SK-N-SH (cell line): ENCODE measurements at regions not wholly inside any gene's neighbourhood (a gene's known extent, or its start where the extent isn't known, plus 50 kb on each side); places are given as distances from the start of the nearest gene placed in this dataset.

ENCODE experiments used
- CHD2 ChIP-seq: fragments of 150-350 bp; IDR thresholded peaks from 2 replicates; pipeline ENCODE4 v1.6.1; 2018; ENCODE audit warnings: low read length; ENCODE audit not compliant: partially characterized antibody
- CTCF ChIP-seq: fragments of 200-600 bp; sonication (generic); IDR thresholded peaks from 2 replicates; pipeline ENCODE4 v1.6.1; 2017; ENCODE audit warnings: antibody characterized with exemption, mild to moderate bottlenecking, moderate library complexity
- EP300 ChIP-seq, 2 experiments: IDR thresholded peaks; 2 replicates each; pipeline versions ENCODE4 v1.4.0 to v1.6.1; 2012; ENCODE audit warnings: borderline replicate concordance in 1 of 2, low read depth in 1 of 2, low read length in 1 of 2
- EZH2phosphoT487 ChIP-seq: fragments of 200-600 bp; sonication (generic); IDR thresholded peaks from 2 replicates; pipeline ENCODE4 v1.6.1; 2017; ENCODE audit warnings: low read depth, mixed run types, mild to moderate bottlenecking, antibody characterized with exemption, moderate library complexity, borderline replicate concordance
- FOXM1 ChIP-seq: IDR thresholded peaks from 2 replicates; pipeline ENCODE4 v1.4.0; 2012; ENCODE audit warnings: low read depth, mild to moderate bottlenecking
- MEF2A ChIP-seq: IDR thresholded peaks from 2 replicates; pipeline ENCODE4 v1.4.0; 2012; ENCODE audit warnings: low read depth, borderline replicate concordance
- MXI1 ChIP-seq: IDR thresholded peaks from 2 replicates; pipeline ENCODE4 v1.6.1; 2012; ENCODE audit warnings: mild to moderate bottlenecking, low read depth, low read length, improper control_type of control experiment
- NFIC ChIP-seq: IDR thresholded peaks from 2 replicates; pipeline ENCODE4 v1.4.0; 2012; ENCODE audit warnings: borderline replicate concordance
- NRF1 ChIP-seq: IDR thresholded peaks from 2 replicates; pipeline ENCODE4 v1.6.1; 2012; ENCODE audit warnings: low read depth, mild to moderate bottlenecking, low read length
- POLR2AphosphoS5 ChIP-seq: IDR thresholded peaks from 2 replicates; pipeline ENCODE4 v1.6.1; 2012; ENCODE audit warnings: low read depth, low read length
- REST ChIP-seq: IDR thresholded peaks from 2 replicates; pipeline ENCODE4 v1.6.1; 2012; ENCODE audit warnings: mild to moderate bottlenecking, low read depth, low read length, moderate library complexity
- USF2 ChIP-seq: fragments of 150-350 bp; IDR thresholded peaks from 2 replicates; pipeline ENCODE4 v1.6.1; 2017; ENCODE audit warnings: antibody characterized with exemption, low read length, low read depth, borderline replicate concordance

- no peak for TF ChIP-seq CHD2
- no peak for TF ChIP-seq CTCF
- no peak for TF ChIP-seq EZH2phosphoT487
- no peak for TF ChIP-seq REST
- TF ChIP-seq POLR2AphosphoS5 = no peak
- no peak for TF ChIP-seq FOXM1
- TF ChIP-seq MEF2A = no peak
- TF ChIP-seq USF2 = no peak
- no peak for TF ChIP-seq EP300 (IDR thresholded peaks at IDR 0.05; ENCODE audit: borderline replicate concordance in 1 of 2, low read depth in 1 of 2, low read length in 1 of 2)
- TF ChIP-seq MXI1 = no peak
- no peak for TF ChIP-seq NRF1
- no peak for TF ChIP-seq NFIC
These were observed 123.4 kb downstream of the SLC6A15 start for GRCh38 chr12:84789184-84789583.
